HG02938 (cell line): ENCODE measurements at regions not wholly inside any gene's neighbourhood (a gene's known extent, or its start where the extent isn't known, plus 50 kb on each side); places are given as distances from the start of the nearest gene placed in this dataset.
"Not testable (repeated sequence)": the region's sequence is repeated elsewhere in the genome, so short reads cannot be mapped to it uniquely, and the experiment has no call there.

Experiments
- ATAC-seq: cut with Tn5 transposase; IDR thresholded peaks from one replicate; pipeline ENCODE4 v1.9.1; 2021; ENCODE audit warnings: mild to moderate bottlenecking, moderate library complexity; ENCODE audit not compliant: unreplicated experiment

DNA sequence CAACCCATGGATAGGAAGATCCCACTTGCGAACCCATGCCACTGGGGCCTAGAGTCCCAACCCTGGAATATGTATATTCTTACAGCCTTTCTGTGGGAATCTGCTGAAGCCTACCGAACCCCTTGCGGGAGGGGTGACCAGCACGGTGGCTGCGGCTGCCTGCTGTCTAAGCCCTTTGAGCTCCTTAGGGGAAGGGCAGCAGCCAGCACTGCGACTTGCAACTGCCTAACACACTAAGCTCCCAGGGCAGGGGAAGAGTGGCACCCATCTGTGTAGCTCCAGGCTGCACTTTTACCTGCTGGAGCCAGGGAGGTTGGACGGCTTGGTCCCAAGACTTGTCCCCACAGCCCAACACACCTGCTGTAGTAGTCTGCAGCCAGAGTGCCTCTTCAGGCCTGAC, 1968.7 kb upstream of the FLRT2 start:
- ATAC-seq = no peak

DNA sequence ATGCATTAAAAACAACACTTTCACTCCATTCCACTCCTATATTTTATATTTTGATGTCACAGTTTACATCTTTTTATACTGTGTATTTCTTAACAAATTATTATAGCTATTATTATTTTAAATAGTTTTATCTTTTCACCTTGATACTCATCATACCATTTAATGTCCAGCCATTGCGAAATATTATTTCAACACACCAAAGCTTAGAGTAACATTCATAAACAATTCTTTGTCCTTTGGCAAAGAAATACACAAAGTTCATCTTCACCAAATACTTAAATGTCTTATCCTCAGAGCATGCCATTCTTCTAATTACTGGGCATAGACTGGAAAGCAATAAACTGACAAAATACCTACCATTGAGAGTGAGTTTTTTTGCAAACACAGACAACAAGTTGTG, 1963.4 kb upstream of the FLRT2 start:
- no peak for ATAC-seq

DNA sequence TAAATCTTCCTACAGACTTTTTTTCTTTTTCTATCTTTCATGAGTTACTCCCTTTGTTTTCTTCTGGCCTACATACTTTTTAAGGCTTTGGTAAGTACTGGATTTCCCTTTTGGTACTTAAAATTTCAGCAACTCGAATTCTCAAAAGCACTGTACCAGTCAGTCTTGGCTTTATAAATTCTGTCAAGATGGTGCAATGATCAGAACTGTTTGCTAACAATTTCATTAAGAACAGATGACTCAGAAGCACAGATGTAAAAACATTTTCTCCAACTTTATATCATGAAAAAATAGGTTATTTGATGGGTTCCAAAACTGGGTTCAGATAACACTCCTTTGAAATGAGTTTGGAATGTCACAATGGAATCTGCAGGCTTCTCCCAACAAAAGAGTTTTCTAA, 1961.8 kb upstream of the FLRT2 start:
- no peak for ATAC-seq

DNA sequence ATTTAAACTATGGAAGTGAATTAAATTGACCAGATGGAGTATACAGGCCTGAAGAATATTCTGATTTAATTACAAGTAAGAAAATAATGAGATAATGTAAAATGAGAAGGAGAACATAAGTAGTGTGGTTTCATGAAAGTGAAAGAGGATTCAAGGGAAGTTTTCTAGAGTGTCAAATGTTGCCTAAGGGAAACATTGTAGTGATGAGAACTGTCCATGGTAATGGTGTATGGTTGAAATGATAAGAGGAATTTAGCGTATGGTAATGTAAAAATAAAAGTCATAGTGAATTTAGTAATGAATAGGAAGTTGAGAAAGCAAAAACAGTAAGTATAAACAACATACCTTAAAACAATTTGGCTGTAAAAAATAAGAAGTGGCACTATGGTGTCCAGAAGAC, 1954.6 kb upstream of the FLRT2 start:
- ATAC-seq = no peak

DNA sequence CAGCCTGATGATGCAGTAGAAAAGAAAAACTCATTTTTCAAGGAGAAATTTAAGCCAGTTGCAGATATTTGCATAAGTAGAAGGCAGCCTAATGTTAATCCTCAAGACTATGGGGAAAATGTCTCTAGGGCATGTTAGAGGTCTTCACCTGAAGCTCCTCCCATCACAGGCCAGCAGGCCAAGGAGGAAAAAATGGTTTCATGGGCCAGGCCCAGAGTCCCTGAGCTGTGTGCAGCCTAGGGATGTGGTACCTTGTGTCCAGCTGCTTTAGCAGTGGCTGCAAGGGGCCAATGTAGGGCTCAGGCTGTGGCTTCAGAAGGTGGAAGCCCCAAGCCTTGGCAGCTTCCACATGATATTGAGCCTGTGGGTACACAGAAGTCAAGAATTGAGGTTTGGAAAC, 1946.7 kb upstream of the FLRT2 start:
- ATAC-seq = no peak

DNA sequence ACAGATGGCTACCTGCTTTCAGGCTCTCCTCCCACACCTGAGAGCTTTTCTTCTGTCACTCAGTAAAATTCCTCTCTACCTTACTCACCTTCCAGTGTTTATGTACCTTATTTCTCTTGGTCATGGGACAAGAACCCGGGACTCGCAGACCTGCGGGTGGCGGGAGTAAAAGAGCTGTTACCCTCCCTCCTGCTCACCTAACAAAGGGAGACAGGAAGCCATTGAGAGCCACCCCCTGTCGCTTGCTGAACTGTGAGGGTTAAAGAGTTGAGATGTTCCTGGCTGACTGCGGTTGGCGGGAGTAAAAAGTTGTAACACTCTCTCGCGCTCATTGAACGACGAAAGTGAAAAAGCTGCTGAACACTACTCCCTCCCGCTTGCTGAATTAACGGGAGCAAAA, 1935.1 kb upstream of the FLRT2 start:
- no peak for ATAC-seq

DNA sequence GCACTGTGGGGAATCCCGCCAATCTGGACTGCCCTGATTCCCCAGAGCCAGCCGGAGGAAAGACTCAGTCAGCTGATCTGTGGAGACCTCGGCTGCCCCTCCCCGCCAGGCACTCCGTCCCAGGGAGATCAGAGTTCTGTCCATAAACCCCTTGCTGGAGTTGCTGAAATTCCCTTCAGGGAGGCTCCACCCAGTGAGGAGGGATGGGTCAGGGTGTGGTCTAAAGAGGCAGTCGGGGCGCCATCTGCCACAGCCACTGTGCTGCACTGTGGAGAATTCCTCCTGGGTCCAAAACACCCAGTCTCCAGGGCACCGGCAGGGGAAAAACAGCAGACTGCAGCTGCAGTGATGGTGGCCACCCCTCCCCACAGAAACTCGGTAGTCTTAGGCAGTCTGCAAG, 1922.3 kb upstream of the FLRT2 start:
- no peak for ATAC-seq

DNA sequence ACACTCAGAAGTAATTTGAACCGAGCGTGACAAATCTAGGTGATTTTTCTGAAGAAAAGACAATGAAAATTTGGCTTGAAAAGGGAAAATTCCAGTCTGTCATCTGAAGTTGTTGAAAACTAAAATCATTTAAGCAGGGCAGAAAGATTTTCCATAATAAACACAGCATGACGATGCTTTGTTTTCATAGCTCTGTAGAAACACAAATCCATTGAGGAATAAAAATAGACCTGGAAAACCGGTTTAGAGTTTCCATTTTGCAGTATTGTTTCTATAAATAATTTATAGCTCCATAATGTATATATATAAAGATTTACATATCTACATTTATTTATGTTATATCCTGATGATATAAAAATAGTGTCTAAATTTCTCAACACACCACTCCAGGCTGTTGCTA, 1918.5 kb upstream of the FLRT2 start:
- no peak for ATAC-seq

DNA sequence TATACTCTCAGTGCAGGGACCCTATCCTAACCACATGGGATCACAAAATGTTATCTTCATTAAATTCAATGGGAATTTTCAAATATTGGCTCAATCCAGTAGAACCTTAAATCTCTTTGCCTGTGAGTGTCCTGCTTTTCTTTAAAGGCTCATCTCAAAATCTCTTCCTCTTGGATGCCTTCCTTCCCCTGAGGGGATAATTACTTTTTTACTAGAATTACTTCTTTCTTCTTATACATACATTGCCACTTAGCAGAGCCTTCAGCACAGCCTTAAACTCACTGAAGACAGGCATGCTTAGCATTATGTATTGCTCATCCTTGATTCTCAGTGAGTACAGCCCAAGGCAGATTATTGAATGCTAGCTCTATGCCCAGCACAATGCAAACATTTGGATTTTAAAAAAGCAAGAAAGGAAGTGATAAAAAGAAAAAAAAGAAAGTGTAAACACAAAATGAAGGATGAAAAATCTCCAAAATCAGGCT, 1918.0 kb upstream of the FLRT2 start:
- ATAC-seq = no peak

DNA sequence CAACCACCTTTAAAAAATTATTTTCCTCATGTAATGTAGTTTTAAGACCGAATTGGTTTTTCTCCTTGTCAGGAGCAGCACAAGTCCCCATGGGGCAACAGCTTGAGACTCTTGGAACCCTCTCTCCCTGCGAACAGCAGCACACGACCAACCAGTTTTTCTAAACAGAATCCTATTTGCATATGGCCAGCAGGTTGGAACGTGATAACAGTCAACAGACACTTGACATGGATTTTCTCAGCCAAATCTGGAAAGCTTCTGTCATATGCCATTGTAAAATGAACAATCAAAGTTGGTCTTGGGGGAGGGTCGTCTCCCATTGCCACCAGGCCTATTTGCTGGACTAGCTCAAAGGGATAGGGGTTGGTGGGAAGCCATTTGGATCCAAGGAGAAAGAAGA, 1915.0 kb upstream of the FLRT2 start:
- no peak for ATAC-seq

DNA sequence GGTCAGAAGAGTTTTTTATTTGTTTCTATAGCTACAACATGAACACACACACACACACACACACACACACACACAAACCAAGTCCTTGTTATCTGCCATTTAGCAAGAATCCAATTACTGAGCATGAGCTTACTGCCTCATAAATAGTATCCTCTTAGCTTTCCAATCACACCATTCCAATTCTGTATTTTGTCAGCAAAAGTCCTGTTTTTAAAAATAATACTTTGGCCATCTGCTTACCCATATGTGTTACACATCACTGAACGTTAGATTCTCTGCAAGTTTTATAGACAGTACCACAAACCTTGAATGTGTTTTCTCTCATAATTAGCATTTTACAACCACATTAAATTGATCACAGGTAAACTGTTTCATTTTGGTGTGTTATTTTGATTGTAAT, 1905.4 kb upstream of the FLRT2 start:
- no peak for ATAC-seq

DNA sequence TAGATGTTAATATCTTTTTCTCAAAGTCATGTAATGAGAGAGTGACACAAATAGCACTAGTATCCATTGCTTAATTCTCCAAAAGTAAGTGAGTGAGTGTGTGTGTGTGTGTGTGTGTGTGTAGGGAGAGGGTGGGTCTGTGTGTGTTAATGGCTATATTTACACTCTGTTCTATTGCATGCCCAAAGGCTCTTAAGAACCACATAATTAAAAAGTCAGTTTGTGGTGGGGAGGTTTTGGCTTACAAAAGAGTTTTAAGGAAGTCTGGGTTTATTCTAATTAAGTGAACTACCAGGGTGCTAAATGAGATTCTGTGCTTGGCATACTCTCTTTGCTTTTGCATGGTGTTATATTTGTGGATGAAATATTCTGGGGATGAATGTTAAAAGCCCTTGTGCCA, 1897.6 kb upstream of the FLRT2 start:
- ATAC-seq = no peak

DNA sequence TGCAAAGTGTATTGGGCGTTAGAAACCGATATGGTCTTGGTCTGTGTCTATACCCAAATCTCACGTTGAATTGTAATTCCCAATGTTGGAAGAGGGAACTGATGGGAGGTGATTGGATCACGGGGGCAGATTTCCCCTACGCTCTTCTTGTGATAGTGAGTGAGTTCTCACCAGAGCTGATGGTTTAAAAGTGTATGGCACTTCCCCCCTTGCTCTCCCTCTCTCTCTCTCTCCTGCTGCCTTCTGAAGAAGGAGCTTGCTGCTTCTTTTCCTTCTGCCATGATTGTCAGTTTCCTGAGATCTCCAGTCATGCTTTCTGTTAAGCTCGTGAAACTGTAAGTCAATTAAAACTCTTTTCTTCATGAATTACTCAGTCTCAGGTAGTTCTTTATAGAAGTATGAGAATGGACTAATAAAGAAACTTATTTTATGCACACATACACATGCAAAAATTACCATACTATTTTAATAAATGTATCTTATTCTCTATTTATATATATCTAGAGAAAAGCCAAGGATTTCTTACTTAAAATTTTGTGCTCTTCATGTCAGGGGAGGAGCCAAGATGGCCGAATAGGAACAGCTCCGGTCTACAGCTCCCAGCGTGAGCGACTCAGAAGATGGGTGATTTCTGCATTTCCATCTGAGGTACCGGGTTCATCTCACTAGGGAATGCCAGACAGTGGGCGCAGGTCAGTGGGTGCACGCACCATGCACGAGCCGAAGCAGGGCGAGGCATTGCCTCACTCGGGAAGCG, 1891.0 kb upstream of the FLRT2 start:
- no peak for ATAC-seq

DNA sequence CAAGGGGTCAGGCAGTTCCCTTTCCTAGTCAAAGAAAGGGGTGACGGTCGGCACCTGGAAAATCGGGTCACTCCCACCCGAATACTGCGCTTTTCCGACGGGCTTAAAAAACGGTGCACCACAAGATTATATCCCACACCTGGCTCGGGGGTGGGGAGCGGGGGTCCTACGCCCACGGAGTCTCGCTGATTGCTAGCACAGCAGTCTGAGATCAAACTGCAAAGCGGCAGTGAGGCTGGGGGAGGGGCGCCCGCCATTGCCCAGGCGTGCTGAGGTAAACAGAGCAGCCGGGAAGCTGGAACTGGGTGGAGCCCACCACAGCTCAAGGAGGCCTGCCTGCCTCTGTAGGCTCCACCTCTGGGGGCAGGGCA, 1890.5 kb upstream of the FLRT2 start:
- ATAC-seq = not testable (repeated sequence)

DNA sequence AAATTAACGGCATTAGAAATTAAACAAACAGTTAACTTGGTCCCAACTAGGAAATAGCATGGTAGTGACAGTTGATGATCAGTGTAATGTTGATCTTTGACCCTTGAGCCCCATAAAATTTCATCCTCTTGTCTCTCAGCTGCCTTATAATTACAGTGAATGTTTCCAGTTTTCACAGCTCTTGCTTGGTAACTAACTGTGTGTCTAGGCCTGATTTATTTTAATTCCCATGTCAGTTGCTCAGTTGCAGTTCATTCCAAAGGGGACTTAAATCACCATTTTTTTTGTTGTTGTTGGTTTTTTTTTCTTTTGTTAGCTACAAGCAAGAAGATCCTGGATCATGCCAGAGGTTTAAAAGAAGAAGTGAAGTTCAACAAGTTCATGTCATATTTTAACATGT, 1883.7 kb upstream of the FLRT2 start:
- no peak for ATAC-seq

DNA sequence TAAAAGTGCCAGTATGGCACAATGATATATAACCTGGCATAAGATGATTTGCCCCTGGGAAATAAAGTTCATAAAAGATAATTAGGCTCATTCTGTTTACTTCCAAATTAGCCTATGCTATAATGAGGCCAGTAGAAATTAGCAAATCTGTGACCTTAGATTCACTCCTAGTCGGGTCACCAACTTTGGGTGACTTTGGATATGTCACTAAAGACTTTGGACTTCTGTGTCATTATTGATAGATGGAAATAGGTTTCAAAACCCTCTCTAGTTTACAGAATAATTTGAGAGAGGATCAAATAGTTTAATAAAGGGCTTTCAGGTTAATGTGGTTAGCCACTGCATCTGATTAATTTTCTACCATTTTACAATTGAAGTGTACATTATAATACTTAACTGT, 1869.3 kb upstream of the FLRT2 start:
- ATAC-seq = no peak

DNA sequence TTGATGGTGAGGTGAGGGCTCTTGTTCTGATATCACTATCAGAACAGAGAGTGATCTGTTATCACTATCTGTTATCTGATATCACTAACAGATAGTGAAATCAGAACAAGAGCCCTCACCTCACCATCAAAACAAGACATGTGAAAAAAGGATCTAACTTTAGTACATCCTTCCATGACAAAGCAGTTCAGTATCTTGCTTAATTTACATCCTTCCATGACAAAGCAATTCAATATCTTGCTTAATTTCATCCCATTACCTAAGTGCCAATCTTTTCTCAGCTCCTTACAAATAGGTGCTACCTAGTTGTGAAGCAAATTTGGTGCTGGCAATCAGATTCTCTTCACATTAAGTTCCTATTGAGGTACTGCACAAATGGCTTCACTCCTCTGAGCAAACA, 1865.6 kb upstream of the FLRT2 start:
- no peak for ATAC-seq

DNA sequence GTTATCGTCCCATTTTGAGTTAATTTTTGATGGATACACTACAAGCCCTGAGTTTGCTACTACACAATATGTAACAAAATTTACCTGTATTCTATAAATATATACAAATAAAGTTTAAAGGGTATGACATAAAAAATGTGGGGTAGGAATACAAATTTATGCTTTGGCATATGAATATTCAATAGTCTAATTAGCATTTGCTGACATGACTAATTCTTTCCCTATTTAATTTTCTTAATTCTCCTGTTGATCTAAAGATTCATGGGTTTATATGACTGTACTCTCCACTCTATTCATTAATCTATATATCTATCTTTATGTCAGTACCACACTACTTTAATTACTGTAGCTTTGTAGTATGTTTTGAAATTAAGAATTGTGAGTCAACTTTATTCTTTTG, 1840.7 kb upstream of the FLRT2 start:
- ATAC-seq = no peak

DNA sequence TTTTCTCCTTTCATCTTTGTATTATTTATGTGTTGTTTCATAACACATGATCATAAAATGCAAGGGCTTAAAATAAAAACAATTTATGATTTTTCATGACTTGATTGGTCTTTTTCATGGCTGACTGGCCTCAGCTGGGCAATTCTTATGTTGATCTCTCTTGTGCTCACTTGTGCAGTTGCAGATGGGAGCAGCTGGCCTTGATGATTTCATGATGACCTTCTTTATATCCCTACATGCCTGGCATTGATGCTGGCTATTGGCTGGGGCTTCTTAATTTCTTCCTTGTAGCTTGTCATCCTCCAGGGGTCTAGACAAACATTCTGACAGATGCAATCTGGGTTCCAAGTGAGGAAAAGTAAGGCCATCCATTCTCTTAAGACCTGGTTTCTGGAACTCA, 1832.8 kb upstream of the FLRT2 start:
- no peak for ATAC-seq

DNA sequence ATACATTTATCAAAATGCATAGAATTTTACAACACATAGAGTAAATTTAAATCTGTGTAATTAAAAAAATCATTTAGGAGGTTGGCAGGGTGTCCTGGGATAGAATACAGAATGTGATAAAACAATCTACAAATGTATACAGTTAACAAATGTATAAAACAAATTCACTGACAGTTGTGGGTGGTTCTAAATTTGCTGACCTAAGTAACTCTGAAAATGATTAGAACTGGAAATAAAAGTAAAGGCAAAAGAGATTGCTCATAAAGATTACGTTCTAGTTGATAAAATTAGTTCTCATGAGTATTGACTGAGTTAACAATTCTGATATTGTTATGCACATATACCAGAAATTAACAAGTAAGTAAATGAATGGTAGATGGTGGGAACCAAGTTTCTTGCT, 1827.3 kb upstream of the FLRT2 start:
- no peak for ATAC-seq

DNA sequence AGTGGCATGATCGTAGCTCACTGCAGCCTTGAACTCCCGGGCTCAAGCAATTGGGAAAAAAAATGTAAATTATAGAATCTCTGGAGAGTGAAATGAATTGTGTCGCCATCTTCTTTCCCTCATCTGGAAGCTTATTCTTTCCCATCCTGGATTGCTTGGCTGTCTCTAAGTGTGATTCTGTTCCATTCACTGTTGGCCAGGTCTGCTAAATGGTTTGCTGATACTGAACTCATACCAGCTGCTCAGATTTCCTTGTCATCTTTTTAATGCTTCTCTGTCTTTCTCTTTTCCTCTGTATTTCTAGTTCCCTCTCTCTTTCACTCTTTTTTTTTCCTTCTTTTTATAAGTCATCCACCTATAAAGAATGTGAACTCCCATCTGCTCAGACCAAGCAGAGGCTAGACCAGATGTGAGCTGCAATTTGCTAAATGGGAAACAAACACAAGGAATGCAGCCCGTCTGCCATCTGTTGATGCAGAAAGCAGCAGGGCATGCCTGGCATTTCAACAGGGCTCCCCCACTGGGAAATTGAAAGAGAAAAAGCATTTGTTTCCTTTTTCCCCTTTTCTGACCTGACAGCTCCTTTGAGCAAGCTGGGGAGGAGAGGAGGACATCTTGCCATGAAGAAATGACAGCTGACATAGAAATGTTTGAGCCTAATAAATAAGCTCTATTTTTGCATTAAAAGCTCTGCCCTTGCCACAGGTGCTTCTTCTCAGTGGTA, 1823.6 kb upstream of the FLRT2 start:
- ATAC-seq = no peak

DNA sequence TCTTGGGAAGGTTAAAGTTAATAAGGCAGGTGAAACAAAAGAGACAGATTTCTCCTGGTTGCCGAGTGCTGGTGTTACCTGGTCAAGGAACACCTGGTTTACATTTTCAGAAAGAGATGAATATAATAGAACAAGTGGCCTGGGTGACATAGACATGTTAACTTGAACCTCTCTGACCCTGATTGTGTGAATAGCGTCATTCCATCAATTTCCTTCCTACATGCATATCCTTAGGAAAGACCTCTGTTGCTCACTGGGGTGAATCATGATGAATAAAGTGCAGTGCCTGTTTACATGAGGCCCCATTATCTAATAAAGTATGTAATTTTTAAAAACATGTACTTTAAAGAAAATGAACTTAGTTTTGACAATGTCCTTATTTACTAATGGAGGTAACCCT, 1822.9 kb upstream of the FLRT2 start:
- ATAC-seq = no peak

DNA sequence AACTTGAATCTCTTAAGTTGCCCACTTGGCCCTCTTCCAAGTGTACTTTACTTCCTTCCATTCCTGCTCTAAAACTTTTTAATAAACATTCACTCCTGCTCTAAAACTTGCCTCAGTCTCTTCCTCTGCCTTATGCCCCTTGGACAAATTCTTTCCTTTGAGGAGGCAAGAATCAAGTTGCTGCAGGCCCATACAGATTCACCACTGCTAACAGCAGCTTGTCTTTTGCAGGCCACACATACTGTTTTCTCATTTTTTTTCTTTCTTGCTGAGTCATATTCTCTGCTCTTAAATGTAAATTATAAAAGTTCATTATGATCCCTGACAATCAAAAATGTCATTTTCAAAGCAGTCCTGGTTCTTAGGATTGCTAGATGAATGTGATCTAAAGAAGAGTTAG, 1820.8 kb upstream of the FLRT2 start:
- no peak for ATAC-seq
